ENCODE measurements at regions not wholly inside any gene's neighbourhood (a gene's known extent, or its start where the extent isn't known, plus 50 kb on each side); places are given as distances from the start of the nearest gene placed in this dataset.

DNA sequence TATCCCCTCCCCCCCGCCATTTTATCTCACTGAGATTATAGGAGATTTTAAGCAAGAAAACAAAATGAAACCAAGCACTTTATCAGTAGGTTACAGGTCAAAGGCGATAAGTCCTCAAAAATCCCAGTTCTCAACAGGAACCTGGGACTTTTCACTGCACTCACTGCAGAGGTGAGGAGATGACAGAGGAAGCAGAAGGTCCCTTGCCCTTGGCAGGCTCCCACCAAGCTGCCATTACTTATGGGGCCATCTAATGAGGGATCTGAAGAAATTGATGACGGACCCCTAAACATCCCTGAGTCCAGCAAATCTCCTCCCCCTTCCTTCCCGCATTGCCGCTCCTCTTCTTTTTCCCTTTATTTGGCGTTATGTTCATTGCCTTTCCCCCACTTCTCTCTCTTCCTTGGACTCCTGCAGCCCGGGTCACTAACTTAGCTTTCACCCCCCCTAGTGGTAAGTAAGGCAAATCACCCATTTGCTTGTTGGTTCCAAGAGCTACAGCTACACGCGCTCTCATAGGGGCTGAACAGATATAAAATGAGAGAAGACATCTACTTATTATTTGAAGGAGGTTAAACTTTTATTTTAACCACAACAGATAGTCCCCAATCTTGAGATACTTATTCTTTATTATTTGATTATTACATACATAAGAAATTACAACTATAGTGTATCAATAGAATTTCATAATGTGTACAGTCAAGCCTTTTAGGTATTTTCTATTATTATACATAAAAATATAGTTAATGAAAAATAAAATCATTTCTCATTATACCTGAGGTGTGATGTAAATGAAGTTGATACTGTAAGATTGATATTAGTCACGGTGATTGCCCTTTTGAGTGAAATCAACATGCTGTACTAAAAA lies 52.0 kb upstream of the ARGLU1 start:
- TF ChIP-seq, protein P1, sequence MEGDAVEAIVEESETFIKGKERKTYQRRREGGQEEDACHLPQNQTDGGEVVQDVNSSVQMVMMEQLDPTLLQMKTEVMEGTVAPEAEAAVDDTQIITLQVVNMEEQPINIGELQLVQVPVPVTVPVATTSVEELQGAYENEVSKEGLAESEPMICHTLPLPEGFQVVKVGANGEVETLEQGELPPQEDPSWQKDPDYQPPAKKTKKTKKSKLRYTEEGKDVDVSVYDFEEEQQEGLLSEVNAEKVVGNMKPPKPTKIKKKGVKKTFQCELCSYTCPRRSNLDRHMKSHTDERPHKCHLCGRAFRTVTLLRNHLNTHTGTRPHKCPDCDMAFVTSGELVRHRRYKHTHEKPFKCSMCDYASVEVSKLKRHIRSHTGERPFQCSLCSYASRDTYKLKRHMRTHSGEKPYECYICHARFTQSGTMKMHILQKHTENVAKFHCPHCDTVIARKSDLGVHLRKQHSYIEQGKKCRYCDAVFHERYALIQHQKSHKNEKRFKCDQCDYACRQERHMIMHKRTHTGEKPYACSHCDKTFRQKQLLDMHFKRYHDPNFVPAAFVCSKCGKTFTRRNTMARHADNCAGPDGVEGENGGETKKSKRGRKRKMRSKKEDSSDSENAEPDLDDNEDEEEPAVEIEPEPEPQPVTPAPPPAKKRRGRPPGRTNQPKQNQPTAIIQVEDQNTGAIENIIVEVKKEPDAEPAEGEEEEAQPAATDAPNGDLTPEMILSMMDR (IDR thresholded peaks at IDR 0.05; ENCODE audit: poor library complexity) = peak; percentile 73
- TF ChIP-seq EZH2phosphoT487 (IDR thresholded peaks at IDR 0.05; ENCODE audit: low read depth, severe bottlenecking, unreplicated experiment) = no peak

Measured in hepatocyte (in vitro differentiated cells).